DOHH2 (cell line): ENCODE measurements at regions not wholly inside any gene's neighbourhood (a gene's known extent, or its start where the extent isn't known, plus 50 kb on each side); places are given as distances from the start of the nearest gene placed in this dataset.

Source experiments
- H3F3A ChIP-seq: fragments of 200-600 bp; sonication (generic), shearing (Covaris generic); 2 replicates; pipeline ENCODE4 v1.6.0; 2016; ENCODE audit warnings: antibody characterized with exemption, mild to moderate bottlenecking; ENCODE audit not compliant: control insufficient read depth, insufficient read depth
- H3K27ac ChIP-seq: fragments of 200-600 bp; sonication (generic); 2 replicates; pipeline ENCODE4 v1.5.1; 2014; ENCODE audit warnings: low read depth, mild to moderate bottlenecking, low read length, moderate library complexity
- H3K27me3 ChIP-seq: fragments of 200-600 bp; sonication (generic); 2 replicates; pipeline ENCODE4 v1.6.1; 2014; ENCODE audit warnings: mild to moderate bottlenecking, low read length, mixed read lengths; ENCODE audit not compliant: control insufficient read depth
- H3K36me3 ChIP-seq: fragments of 200-600 bp; sonication (generic); 2 replicates; pipeline ENCODE4 v1.6.1; 2014; ENCODE audit warnings: mild to moderate bottlenecking, low read length, moderate library complexity, mixed read lengths; ENCODE audit not compliant: control insufficient read depth
- H3K4me1 ChIP-seq: fragments of 200-600 bp; sonication (generic); 2 replicates; pipeline ENCODE4 v1.6.1; 2014; ENCODE audit warnings: mild to moderate bottlenecking, low read length, mixed read lengths; ENCODE audit not compliant: control insufficient read depth
- H3K4me2 ChIP-seq: fragments of 200-600 bp; sonication (generic); 2 replicates; pipeline ENCODE4 v1.6.0; 2014; ENCODE audit warnings: mild to moderate bottlenecking, low read length, moderate library complexity
- H3K4me3 ChIP-seq: fragments of 200-600 bp; sonication (generic); 2 replicates; pipeline ENCODE4 v1.5.1; 2014; ENCODE audit warnings: mild to moderate bottlenecking, low read length, mixed read lengths
- H3K79me2 ChIP-seq: fragments of 200-600 bp; sonication (generic); 2 replicates; pipeline ENCODE4 v1.6.1; 2014; ENCODE audit warnings: mild to moderate bottlenecking, low read length, mixed read lengths; ENCODE audit not compliant: control insufficient read depth
- H3K9me2 ChIP-seq: fragments of 200-600 bp; sonication (generic); replicated peaks from 2 replicates; pipeline ENCODE4 v1.6.1; 2014; ENCODE audit warnings: mild to moderate bottlenecking, low read length, mixed read lengths; ENCODE audit not compliant: control insufficient read depth
- H3K9me3 ChIP-seq: fragments of 200-600 bp; sonication (generic); 2 replicates; pipeline ENCODE4 v1.6.1; 2014; ENCODE audit warnings: antibody characterized with exemption, low read length, mixed read lengths; ENCODE audit not compliant: control insufficient read depth, insufficient read depth
- H4K20me1 ChIP-seq: fragments of 200-600 bp; sonication (generic); 2 replicates; pipeline ENCODE4 v1.6.0; 2014; ENCODE audit warnings: low read depth, mild to moderate bottlenecking, antibody characterized with exemption, low read length, moderate library complexity; ENCODE audit not compliant: control insufficient read depth, insufficient read depth
- EZH2phosphoT487 ChIP-seq: fragments of 200-600 bp; sonication (generic); IDR thresholded peaks from 2 replicates; pipeline ENCODE4 v1.6.1; 2017; ENCODE audit warnings: borderline replicate concordance, mild to moderate bottlenecking, antibody characterized with exemption, low read length, moderate library complexity, mixed read lengths
- TF ChIP-seq, protein P1 (sequence below): fragments of 200-600 bp; sonication (generic); IDR thresholded peaks from one replicate; pipeline ENCODE4 v1.5.1; 2014; ENCODE audit warnings: antibody characterized with exemption, mild to moderate bottlenecking, low read depth, low read length; ENCODE audit not compliant: poor library complexity, severe bottlenecking

GRCh38 chr7:116150588-116150987 is 59.8 kb upstream of the TES start:
- Histone ChIP-seq H3K4me1 (peaks cover 45% of the 10 kb centered on the region), H3K4me2 (peak overlapping the region; percentile 64), H4K20me1 (no peaks in the 10 kb centered on the region), H3K9me3 (no peaks in the 10 kb centered on the region), H3K27me3 (no peaks in the 10 kb centered on the region), H3K79me2 (no peaks in the 10 kb centered on the region), H3K4me3 (peak overlapping the region; percentile 44), H3K36me3 (no peaks in the 10 kb centered on the region), H3K9me2 (no peaks in the 10 kb centered on the region), H3F3A (peaks cover 3% of the 10 kb centered on the region), H3K27ac (peak overlapping the region; percentile 68)
- TF ChIP-seq EZH2phosphoT487: no peak
- TF ChIP-seq, protein P1, sequence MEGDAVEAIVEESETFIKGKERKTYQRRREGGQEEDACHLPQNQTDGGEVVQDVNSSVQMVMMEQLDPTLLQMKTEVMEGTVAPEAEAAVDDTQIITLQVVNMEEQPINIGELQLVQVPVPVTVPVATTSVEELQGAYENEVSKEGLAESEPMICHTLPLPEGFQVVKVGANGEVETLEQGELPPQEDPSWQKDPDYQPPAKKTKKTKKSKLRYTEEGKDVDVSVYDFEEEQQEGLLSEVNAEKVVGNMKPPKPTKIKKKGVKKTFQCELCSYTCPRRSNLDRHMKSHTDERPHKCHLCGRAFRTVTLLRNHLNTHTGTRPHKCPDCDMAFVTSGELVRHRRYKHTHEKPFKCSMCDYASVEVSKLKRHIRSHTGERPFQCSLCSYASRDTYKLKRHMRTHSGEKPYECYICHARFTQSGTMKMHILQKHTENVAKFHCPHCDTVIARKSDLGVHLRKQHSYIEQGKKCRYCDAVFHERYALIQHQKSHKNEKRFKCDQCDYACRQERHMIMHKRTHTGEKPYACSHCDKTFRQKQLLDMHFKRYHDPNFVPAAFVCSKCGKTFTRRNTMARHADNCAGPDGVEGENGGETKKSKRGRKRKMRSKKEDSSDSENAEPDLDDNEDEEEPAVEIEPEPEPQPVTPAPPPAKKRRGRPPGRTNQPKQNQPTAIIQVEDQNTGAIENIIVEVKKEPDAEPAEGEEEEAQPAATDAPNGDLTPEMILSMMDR: no peak

- Histone ChIP-seq H3K27ac (no peak overlapping the region), H3K4me2 (no peak overlapping the region), H3K9me3 (no peaks in the 10 kb centered on the region), H3K36me3 (no peaks in the 10 kb centered on the region), H4K20me1 (no peaks in the 10 kb centered on the region), H3K4me1 (peaks cover 34% of the 10 kb centered on the region), H3K79me2 (no peaks in the 10 kb centered on the region), H3K4me3 (no peak overlapping the region), H3K9me2 (no peaks in the 10 kb centered on the region), H3F3A (peaks cover 3% of the 10 kb centered on the region), H3K27me3 (no peaks in the 10 kb centered on the region)
- TF ChIP-seq EZH2phosphoT487: no peak
- TF ChIP-seq, protein P1: no peak
Observed at GRCh38 chr7:116152276-116152675, 58.1 kb upstream of the TES start.

DNA sequence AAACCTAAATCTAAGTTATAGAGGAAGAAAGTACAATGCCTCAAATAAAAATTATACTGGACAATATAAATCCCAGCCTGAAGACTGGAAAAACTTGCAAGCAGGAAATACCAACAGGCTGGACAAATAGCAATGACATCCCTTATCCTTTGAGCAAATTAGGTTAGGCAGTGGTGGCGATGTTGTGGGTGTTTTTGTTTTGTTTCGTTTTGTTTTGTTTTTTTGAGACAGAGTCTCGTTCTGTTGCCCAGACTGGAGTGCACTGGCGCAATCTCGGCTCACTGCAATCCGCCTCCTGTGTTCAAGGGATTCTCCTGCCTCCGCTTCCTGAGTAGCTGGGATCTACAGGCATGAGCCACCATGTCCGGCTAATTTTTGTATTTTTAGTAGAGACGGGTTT is 57.3 kb upstream of the TES start:
- Histone ChIP-seq H3K79me2 (no peaks in the 10 kb centered on the region), H3K4me2 (no peak overlapping the region), H3K4me1 (peaks cover 34% of the 10 kb centered on the region)

More for the DNA sequence above, 57.3 kb upstream of the TES start:
- Histone ChIP-seq H3K36me3 (no peaks in the 10 kb centered on the region), H3F3A (peaks cover 3% of the 10 kb centered on the region), H3K9me3 (no peaks in the 10 kb centered on the region), H3K9me2 (no peaks in the 10 kb centered on the region), H3K4me3 (no peak overlapping the region), H3K27ac (no peak overlapping the region), H4K20me1 (no peaks in the 10 kb centered on the region), H3K27me3 (no peaks in the 10 kb centered on the region)
- TF ChIP-seq, protein P1: no peak
- TF ChIP-seq EZH2phosphoT487: no peak
